NCI-H2227 treated with DMSO at 0.1 percent for 48 hours (cell line): ENCODE measurements at regions not wholly inside any gene's neighbourhood (a gene's known extent, or its start where the extent isn't known, plus 50 kb on each side); places are given as distances from the start of the nearest gene placed in this dataset.

Source experiments
- DNase-seq: peaks from one replicate; lab custom pipeline; 2025; lab: John Stamatoyannopoulos, UW

GRCh38 chr4:128355305-128355704, 67.7 kb upstream of the PGRMC2 start:
- no peak for DNase-seq

GRCh38 chr4:128354205-128354821, 66.7 kb upstream of the PGRMC2 start:
- no peak for DNase-seq

- no peak for DNase-seq
Observed at GRCh38 chr4:128353791-128354190, 66.2 kb upstream of the PGRMC2 start.

- no peak for DNase-seq
Observed at GRCh38 chr4:128351502-128351901, 63.9 kb upstream of the PGRMC2 start.

- no peak for DNase-seq
Observed at GRCh38 chr4:128350449-128351045, 62.9 kb upstream of the PGRMC2 start.

GRCh38 chr4:128349921-128350320, 62.3 kb upstream of the PGRMC2 start:
- no peak for DNase-seq

- DNase-seq, result no peak
Observed at GRCh38 chr4:128347930-128348660, 60.5 kb upstream of the PGRMC2 start.

GRCh38 chr4:128347175-128347868, 59.7 kb upstream of the PGRMC2 start:
- DNase-seq, result no peak

- no peak for DNase-seq
Observed at GRCh38 chr4:128346054-128346716, 58.6 kb upstream of the PGRMC2 start.

GRCh38 chr4:128345650-128346049, 58.0 kb upstream of the PGRMC2 start:
- DNase-seq, result no peak

GRCh38 chr4:128342762-128343161, 55.1 kb upstream of the PGRMC2 start:
- DNase-seq, result no peak

- DNase-seq, result no peak
Observed at GRCh38 chr4:128341634-128342033, 54.0 kb upstream of the PGRMC2 start.

GRCh38 chr4:128338634-128339355, 51.2 kb upstream of the PGRMC2 start:
- no peak for DNase-seq

GRCh38 chr4:128337863-128338262, 50.2 kb upstream of the PGRMC2 start:
- no peak for DNase-seq
